NB4 (cell line): ENCODE measurements at regions not wholly inside any gene's neighbourhood (a gene's known extent, or its start where the extent isn't known, plus 50 kb on each side); places are given as distances from the start of the nearest gene placed in this dataset.

Experiments
- DNase-seq: peaks from one replicate; pipeline ENCODE4 v3.0.0; 2010; ENCODE audit warnings: low read depth
- H3K4me3 ChIP-seq: one replicate; pipeline ENCODE4 v1.5.1; 2011; ENCODE audit warnings: mild to moderate bottlenecking, low read depth, low read length, moderate library complexity
- MYC ChIP-seq: IDR thresholded peaks from 2 replicates; pipeline ENCODE4 v1.6.1; 2011; ENCODE audit warnings: low read depth, low read length
- POLR2A ChIP-seq: IDR thresholded peaks from 2 replicates; pipeline ENCODE4 v1.6.1; 2011; ENCODE audit warnings: mild to moderate bottlenecking; ENCODE audit not compliant: insufficient read length; ENCODE audit errors: extremely low read depth
- TF ChIP-seq, protein P1 (sequence below): IDR thresholded peaks from 2 replicates; pipeline ENCODE4 v1.6.1; 2011; ENCODE audit warnings: low read depth, low read length
- TF ChIP-seq, protein P2 (sequence below): IDR thresholded peaks from one replicate; pipeline ENCODE4 v1.5.1; 2012; ENCODE audit warnings: low read depth, low read length

DNA sequence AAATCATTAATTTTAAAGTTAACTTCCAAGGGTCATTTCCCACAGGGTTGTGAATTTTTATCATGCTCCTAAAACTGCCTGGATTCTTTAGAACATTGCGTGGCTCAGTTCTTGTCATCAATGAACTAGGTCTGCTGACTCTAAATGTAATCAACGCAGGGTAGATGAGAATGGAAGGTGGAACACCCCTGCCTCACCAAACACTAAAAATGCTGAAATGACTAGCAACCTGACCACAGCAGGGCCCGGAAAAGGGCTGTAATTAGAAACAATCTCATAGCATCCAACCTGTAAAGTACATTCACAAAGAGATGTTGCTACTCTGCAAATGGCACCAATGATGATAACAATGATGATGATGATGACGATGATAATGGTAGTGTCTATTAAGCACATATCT is 356.9 kb downstream of the DEPDC1B start:
- TF ChIP-seq, protein P1, sequence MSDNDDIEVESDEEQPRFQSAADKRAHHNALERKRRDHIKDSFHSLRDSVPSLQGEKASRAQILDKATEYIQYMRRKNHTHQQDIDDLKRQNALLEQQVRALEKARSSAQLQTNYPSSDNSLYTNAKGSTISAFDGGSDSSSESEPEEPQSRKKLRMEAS: no peak
- TF ChIP-seq, protein P2, sequence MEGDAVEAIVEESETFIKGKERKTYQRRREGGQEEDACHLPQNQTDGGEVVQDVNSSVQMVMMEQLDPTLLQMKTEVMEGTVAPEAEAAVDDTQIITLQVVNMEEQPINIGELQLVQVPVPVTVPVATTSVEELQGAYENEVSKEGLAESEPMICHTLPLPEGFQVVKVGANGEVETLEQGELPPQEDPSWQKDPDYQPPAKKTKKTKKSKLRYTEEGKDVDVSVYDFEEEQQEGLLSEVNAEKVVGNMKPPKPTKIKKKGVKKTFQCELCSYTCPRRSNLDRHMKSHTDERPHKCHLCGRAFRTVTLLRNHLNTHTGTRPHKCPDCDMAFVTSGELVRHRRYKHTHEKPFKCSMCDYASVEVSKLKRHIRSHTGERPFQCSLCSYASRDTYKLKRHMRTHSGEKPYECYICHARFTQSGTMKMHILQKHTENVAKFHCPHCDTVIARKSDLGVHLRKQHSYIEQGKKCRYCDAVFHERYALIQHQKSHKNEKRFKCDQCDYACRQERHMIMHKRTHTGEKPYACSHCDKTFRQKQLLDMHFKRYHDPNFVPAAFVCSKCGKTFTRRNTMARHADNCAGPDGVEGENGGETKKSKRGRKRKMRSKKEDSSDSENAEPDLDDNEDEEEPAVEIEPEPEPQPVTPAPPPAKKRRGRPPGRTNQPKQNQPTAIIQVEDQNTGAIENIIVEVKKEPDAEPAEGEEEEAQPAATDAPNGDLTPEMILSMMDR: no peak
- TF ChIP-seq MYC: no peak
- no peak for TF ChIP-seq POLR2A
- no peak for DNase-seq
- no peak overlapping the region for H3K4me3 ChIP-seq

DNA sequence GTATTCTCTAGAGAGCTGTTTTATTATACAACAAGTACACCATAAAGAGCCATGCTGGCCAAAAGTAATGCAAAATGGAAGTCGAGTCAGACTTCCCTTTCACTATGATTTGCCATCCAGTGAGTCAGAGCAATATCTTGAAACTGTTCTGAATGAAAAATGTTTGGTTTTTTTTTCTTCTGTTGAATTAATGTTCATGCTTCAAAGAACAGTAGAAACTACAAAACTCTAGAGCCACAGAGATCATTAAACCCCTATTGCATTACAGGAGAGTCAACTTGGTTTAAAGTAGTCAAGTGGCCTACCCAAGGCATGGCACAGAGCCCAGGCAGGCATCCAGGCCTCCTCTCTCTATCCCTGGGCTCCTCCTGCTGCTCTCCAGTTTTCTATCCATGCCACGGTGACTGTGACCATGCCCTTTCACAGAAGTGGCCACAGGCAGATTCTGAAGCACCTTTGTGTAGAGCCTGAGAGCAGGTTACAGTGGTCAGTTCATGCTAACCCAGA is 358.9 kb downstream of the DEPDC1B start:
- H3K4me3 ChIP-seq: no peak overlapping the region
- DNase-seq: no peak
- TF ChIP-seq, protein P1: no peak

DNA sequence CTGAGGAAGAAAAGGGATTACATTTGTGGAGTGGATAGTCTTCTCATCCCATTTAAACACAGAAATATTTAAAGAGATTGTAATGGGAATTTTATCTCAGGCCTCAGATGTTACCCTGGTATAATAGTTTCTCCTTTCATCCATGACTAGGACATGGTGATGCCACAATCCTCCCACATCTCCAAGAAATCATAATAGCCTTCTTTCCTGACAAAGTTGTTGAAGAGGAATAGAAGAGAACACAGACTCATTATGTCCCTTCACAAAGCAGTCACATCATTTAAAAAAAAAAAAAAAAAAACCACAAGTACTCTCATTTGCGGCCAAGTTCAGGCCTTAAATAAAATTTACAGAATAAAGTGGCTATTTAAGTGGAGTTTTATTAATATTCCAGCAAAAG is 359.6 kb downstream of the DEPDC1B start:
- TF ChIP-seq, protein P2: no peak
- TF ChIP-seq POLR2A (no peak), MYC (no peak)
- TF ChIP-seq, protein P1: no peak
- H3K4me3 ChIP-seq: no peak overlapping the region
- DNase-seq: no peak

DNA sequence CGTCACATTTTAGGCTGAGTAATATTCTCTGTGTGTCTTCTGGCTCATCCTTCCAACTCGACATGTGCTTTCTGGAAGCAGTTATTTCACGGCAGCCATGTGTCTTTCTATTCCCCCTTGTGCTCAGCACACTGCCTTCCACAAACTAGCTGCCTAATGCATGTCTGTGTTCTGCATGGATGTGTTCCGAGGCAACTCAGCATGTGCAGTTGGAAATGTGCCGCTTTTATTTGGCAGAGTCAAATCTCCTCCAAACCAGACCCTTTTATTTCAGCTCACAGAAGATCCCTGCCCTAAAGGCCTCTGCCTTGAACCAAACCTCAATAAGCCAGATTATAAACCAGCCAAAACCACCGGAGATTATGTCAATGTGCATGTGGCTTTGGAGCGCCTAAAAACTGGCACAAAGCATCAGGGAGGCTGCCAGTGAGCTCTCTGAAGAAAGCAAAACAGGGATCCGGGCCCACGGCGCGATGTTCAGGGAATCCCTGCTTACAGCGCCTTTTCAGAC is 360.2 kb downstream of the DEPDC1B start:
- no peak for DNase-seq
- no peak overlapping the region for H3K4me3 ChIP-seq
- TF ChIP-seq, protein P2: no peak
- TF ChIP-seq, protein P1: no peak
- TF ChIP-seq POLR2A (no peak), MYC (no peak)

DNA sequence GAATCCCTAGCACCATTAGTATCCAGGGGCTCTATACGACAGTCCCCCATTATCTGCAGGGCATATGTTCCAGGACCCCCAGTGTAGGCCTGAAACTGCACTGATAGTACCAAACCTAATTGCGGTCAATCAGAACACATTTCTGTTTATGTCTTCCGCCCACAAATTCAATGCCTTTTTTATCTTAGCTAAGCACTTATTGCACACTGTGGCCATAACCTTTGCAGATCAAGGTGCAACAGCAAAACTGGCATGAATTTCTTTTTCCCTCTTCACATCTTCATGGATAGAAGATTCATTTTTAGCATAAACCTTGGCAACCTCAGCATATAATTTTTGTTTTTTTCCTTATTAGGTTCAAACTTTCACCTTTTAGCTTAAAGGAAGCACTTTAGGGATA is 361.1 kb downstream of the DEPDC1B start:
- no peak for DNase-seq
- no peak overlapping the region for H3K4me3 ChIP-seq
- TF ChIP-seq MYC (no peak), POLR2A (no peak)
- TF ChIP-seq, protein P1: no peak
- TF ChIP-seq, protein P2: no peak

DNA sequence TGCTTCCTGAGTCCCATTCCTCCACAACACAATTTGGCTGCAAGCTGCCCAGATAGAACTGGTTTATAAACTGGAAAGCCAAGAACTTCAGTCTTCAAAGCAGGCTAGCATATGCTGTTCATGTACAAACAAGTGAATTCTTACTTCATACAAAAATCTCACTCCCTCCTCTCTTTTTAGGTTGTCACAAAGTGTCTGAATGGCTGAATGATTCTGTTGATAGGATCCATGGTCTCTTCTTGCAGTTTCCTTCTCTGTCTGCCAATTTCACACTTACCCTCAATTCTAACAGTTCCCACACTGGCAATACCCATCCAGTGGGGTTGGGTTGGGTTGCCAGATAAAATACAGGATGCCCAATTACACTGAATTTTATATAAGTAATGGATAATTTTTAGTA is 363.5 kb downstream of the DEPDC1B start:
- TF ChIP-seq, protein P1: no peak
- TF ChIP-seq POLR2A: no peak
- TF ChIP-seq, protein P2: no peak
- no peak for TF ChIP-seq MYC
- DNase-seq: no peak
- H3K4me3 ChIP-seq: no peak overlapping the region
